IMR-90 (cell line): ENCODE measurements at regions not wholly inside any gene's neighbourhood (a gene's known extent, or its start where the extent isn't known, plus 50 kb on each side); places are given as distances from the start of the nearest gene placed in this dataset.

ENCODE experiments used
- ATAC-seq: fragments of 200-7000 bp; cut with Tn5 transposase; 2 replicates; pipeline ENCODE4 v1.9.1; 2020; ENCODE audit warnings: low read depth, mild to moderate bottlenecking, moderate library complexity
- BruUV-seq: library from RNA; stranded (reverse); fragments of 400-500 nt; replicated peaks from 2 replicates; lab custom pipeline; 2021; lab: Mats Ljungman, UMichigan
- CTCF ChIA-PET: fragments of 300-600 bp; formaldehyde crosslinking; extraction: SDS; loops from one replicate; lab custom pipeline; 2021; ENCODE audit warnings: antibody characterized with exemption; lab: Yijun Ruan, JAX
- POLR2A ChIA-PET: fragments of 300-600 bp; sonication (Branson Sonifier 250); formaldehyde crosslinking; loops from one replicate; lab custom pipeline; 2022; ENCODE audit warnings: antibody characterized with exemption; ENCODE audit not compliant: unreplicated experiment; lab: Charles Lee
- DNase-seq: peaks from one replicate; pipeline ENCODE4 v3.0.0; 2013
- H2AFZ ChIP-seq: replicated peaks from 2 replicates; pipeline ENCODE3; 2013; ENCODE audit warnings: low read length, mild to moderate bottlenecking; ENCODE audit not compliant: poor library complexity
- H2AK5ac ChIP-seq: 2 replicates; pipeline ENCODE4 v1.6.1; 2013; ENCODE audit warnings: low read depth, low read length, inconsistent platforms
- H2AK9ac ChIP-seq: replicated peaks from 2 replicates; pipeline ENCODE3; 2013; ENCODE audit warnings: mild to moderate bottlenecking, low read depth, low read length, moderate library complexity; ENCODE audit not compliant: poor library complexity
- H2BK120ac ChIP-seq: 2 replicates; pipeline ENCODE4 v1.6.1; 2013; ENCODE audit warnings: low read depth, low read length, inconsistent platforms
- H2BK15ac ChIP-seq: 3 replicates; pipeline ENCODE4 v1.6.1; 2013; ENCODE audit warnings: low read depth, low read length, inconsistent platforms
- H2BK20ac ChIP-seq: 2 replicates; pipeline ENCODE4 v1.6.1; 2013; ENCODE audit warnings: low read depth, mild to moderate bottlenecking, inconsistent platforms, low read length, moderate library complexity
- H2BK5ac ChIP-seq: 2 replicates; pipeline ENCODE4 v1.6.1; 2013; ENCODE audit warnings: mild to moderate bottlenecking, low read depth, low read length, inconsistent platforms; ENCODE audit not compliant: poor library complexity, severe bottlenecking
- H3K14ac ChIP-seq: replicated peaks from 2 replicates; pipeline ENCODE4 v1.6.1; 2013; ENCODE audit warnings: low read depth, low read length, inconsistent platforms
- H3K18ac ChIP-seq: 2 replicates; pipeline ENCODE4 v1.6.1; 2013; ENCODE audit warnings: low read depth, low read length, control low read depth
- H3K23ac ChIP-seq: 2 replicates; pipeline ENCODE4 v1.6.1; 2013; ENCODE audit warnings: low read depth, low read length, inconsistent platforms
- H3K27ac ChIP-seq: 2 replicates; pipeline ENCODE4 v1.5.1; 2013; ENCODE audit warnings: mild to moderate bottlenecking, control low read depth, low read length; ENCODE audit not compliant: insufficient read depth
- H3K27me3 ChIP-seq: 2 replicates; pipeline ENCODE4 v1.6.1; 2013; ENCODE audit warnings: low read length; ENCODE audit not compliant: control insufficient read depth, insufficient read depth
- H3K36me3 ChIP-seq: 2 replicates; pipeline ENCODE4 v1.6.1; 2013; ENCODE audit warnings: low read length, mixed read lengths; ENCODE audit not compliant: control insufficient read depth, insufficient read depth
- H3K4ac ChIP-seq: 2 replicates; pipeline ENCODE4 v1.6.1; 2013; ENCODE audit warnings: low read depth, low read length, inconsistent platforms
- H3K4me1 ChIP-seq: 2 replicates; pipeline ENCODE4 v1.6.1; 2013; ENCODE audit warnings: low read length, mixed read lengths; ENCODE audit not compliant: control insufficient read depth, insufficient read depth
- H3K4me2 ChIP-seq: 2 replicates; pipeline ENCODE4 v1.6.1; 2013; ENCODE audit warnings: low read depth, mild to moderate bottlenecking, control low read depth, low read length, moderate library complexity
- H3K4me3 ChIP-seq: 2 replicates; pipeline ENCODE4 v1.5.1; 2013; ENCODE audit warnings: low read depth, mild to moderate bottlenecking, control low read depth, low read length, moderate library complexity; ENCODE audit not compliant: insufficient read depth
- H3K56ac ChIP-seq: 2 replicates; pipeline ENCODE4 v1.6.1; 2013; ENCODE audit warnings: low read length, inconsistent platforms; ENCODE audit not compliant: insufficient read depth; ENCODE audit errors: extremely low read depth
- H3K79me1 ChIP-seq, 2 experiments: 2 replicates each; pipeline ENCODE4 v1.6.1; 2013; ENCODE audit warnings: low read length in 2 of 2, inconsistent platforms in 1 of 2, low read depth in 1 of 2
- H3K9ac ChIP-seq: 2 replicates; pipeline ENCODE4 v1.6.1; 2013; ENCODE audit warnings: low read depth, low read length, control low read depth
- H3K9me1 ChIP-seq: 2 replicates; pipeline ENCODE4 v1.6.1; 2013; ENCODE audit warnings: low read length, inconsistent platforms; ENCODE audit not compliant: insufficient read depth
- H3K9me3 ChIP-seq: 2 replicates; pipeline ENCODE4 v1.6.1; 2013; ENCODE audit warnings: low read length; ENCODE audit not compliant: control insufficient read depth, insufficient read depth
- H4K20me1 ChIP-seq: 2 replicates; pipeline ENCODE4 v1.6.1; 2013; ENCODE audit warnings: low read length, inconsistent platforms; ENCODE audit not compliant: insufficient read depth
- H4K5ac ChIP-seq: 2 replicates; pipeline ENCODE4 v1.6.1; 2013; ENCODE audit warnings: mild to moderate bottlenecking, low read depth, low read length, control low read depth
- H4K8ac ChIP-seq, 2 experiments: 2 replicates each; pipeline ENCODE4 v1.6.1; 2013; ENCODE audit warnings: low read depth in 2 of 2, low read length in 2 of 2, control low read depth in 1 of 2, inconsistent platforms in 1 of 2
- H4K91ac ChIP-seq: 2 replicates; pipeline ENCODE4 v1.6.1; 2013; ENCODE audit warnings: low read depth, low read length, inconsistent platforms; ENCODE audit not compliant: insufficient read depth
- BHLHE40 ChIP-seq: fragments of 150-350 bp; IDR thresholded peaks from 2 replicates; pipeline ENCODE4 v1.6.1; 2016; ENCODE audit warnings: mild to moderate bottlenecking, low read depth, low read length
- CEBPB ChIP-seq: IDR thresholded peaks from 2 replicates; pipeline ENCODE4 v1.6.1; 2012; ENCODE audit warnings: low read depth, low read length, improper control_type of control experiment
- CHD1 ChIP-seq: IDR thresholded peaks from 2 replicates; pipeline ENCODE4 v1.6.1; 2012; ENCODE audit warnings: low read depth, low read length, improper control_type of control experiment
- CTCF ChIP-seq: conservative IDR thresholded peaks from 2 replicates; pipeline ENCODE4 v1.5.1; 2012; ENCODE audit warnings: mild to moderate bottlenecking, low read depth, low read length, improper control_type of control experiment
- ELK1 ChIP-seq: fragments of 150-350 bp; IDR thresholded peaks from 2 replicates; pipeline ENCODE4 v1.6.1; 2016; ENCODE audit warnings: low read depth, mild to moderate bottlenecking, low read length, moderate library complexity, borderline replicate concordance
- FOS ChIP-seq: fragments of 150-350 bp; IDR thresholded peaks from 2 replicates; pipeline ENCODE4 v1.6.1; 2016; ENCODE audit warnings: low read depth, low read length
- MAFK ChIP-seq: IDR thresholded peaks from 2 replicates; pipeline ENCODE4 v1.6.1; 2012; ENCODE audit warnings: low read depth, low read length, improper control_type of control experiment
- MAZ ChIP-seq: IDR thresholded peaks from 2 replicates; pipeline ENCODE4 v1.6.1; 2012; ENCODE audit warnings: low read depth, mild to moderate bottlenecking, low read length, improper control_type of control experiment, moderate library complexity, borderline replicate concordance
- MXI1 ChIP-seq: IDR thresholded peaks from 2 replicates; pipeline ENCODE4 v1.6.1; 2012; ENCODE audit warnings: low read depth, mild to moderate bottlenecking, low read length, moderate library complexity, borderline replicate concordance
- NFE2L2 ChIP-seq: fragments of 150-350 bp; IDR thresholded peaks from 2 replicates; pipeline ENCODE4 v1.6.1; 2016; ENCODE audit warnings: low read depth, mild to moderate bottlenecking, low read length
- POLR2A ChIP-seq: IDR thresholded peaks from 2 replicates; pipeline ENCODE4 v1.6.1; 2012; ENCODE audit warnings: mild to moderate bottlenecking, low read depth, low read length
- RAD21 ChIP-seq: IDR thresholded peaks from 2 replicates; pipeline ENCODE4 v1.6.1; 2012; ENCODE audit warnings: low read length, improper control_type of control experiment
- RCOR1 ChIP-seq: IDR thresholded peaks from 2 replicates; pipeline ENCODE4 v1.6.1; 2012; ENCODE audit warnings: mild to moderate bottlenecking, low read length, improper control_type of control experiment; ENCODE audit not compliant: insufficient replicate concordance
- RFX5 ChIP-seq: IDR thresholded peaks from 2 replicates; pipeline ENCODE4 v1.8.0; 2012; ENCODE audit warnings: low read depth, mild to moderate bottlenecking, low read length, moderate library complexity
- SMC3 ChIP-seq: fragments of 150-350 bp; IDR thresholded peaks from 2 replicates; pipeline ENCODE4 v1.6.1; 2016; ENCODE audit warnings: low read depth, mild to moderate bottlenecking, antibody characterized with exemption, low read length, moderate library complexity
- USF2 ChIP-seq: fragments of 150-350 bp; IDR thresholded peaks from 2 replicates; pipeline ENCODE4 v1.6.1; 2017; ENCODE audit warnings: mild to moderate bottlenecking, antibody characterized with exemption, low read length, low read depth
- WGBS, 2 experiments: methylation state at CpG; one replicate each; pipeline versions ENCODE4 v1.1.5 to v1.1.7; 2013; ENCODE audit warnings: missing lambda C conversion rate in 2 of 2; ENCODE audit not compliant: insufficient read length in 1 of 2; ENCODE audit errors: extremely low coverage in 2 of 2; 5-methylcytosine and 5-hydroxymethylcytosine counted together
- dilution Hi-C: fragments of 300-500 bp; cut with HindIII; formaldehyde crosslinking; loops from one replicate; pipeline ENCODE4 v1.14.3; 2018; ENCODE audit warnings: low sequenced_read_pairs; ENCODE audit not compliant: unreplicated experiment
- in situ Hi-C: fragments of 300-500 bp; cut with MboI; formaldehyde crosslinking; loops from 3 replicates; pipeline ENCODE4 v1.14.3; 2019; ENCODE audit warnings: low sequenced_read_pairs, inconsistent platforms, mixed read lengths
- intact Hi-C: fragments of 100-400 bp; cut with micrococcal nuclease; formaldehyde crosslinking; loops from 2 replicates; pipeline ENCODE4 v1.10.0; 2022

- no peaks in the 10 kb centered on the region for H3K36me3 ChIP-seq
- no peak overlapping the region for H4K5ac ChIP-seq
- ChIA-PET CTCF (no interaction called here), POLR2A (no interaction called here)
- H3K9me1 ChIP-seq: no peaks in the 10 kb centered on the region
- peak; percentile 42 for DNase-seq
- no peak overlapping the region for H3K9ac ChIP-seq
- no peak overlapping the region for H2BK20ac ChIP-seq
- H3K79me1 ChIP-seq: no peaks in the 10 kb centered on the region
- H3K9me3 ChIP-seq: no peaks in the 10 kb centered on the region; the same call in 1 of the 2 replicates
- no TSS peak for BruUV-seq
- no peak overlapping the region for H3K14ac ChIP-seq
- H3K56ac ChIP-seq: no peak overlapping the region
- H4K20me1 ChIP-seq: no peaks in the 10 kb centered on the region
- WGBS, 2 experiments: 41% methylated on average over 5 of the region's 8 CpGs; no CpG with 5 or more reads in 1 of the 2 experiments
- H2BK15ac ChIP-seq: no peak overlapping the region
- no peak overlapping the region for H4K8ac ChIP-seq
- no peak overlapping the region for H2AK9ac ChIP-seq
- H2AK5ac ChIP-seq: no peak overlapping the region
- peak overlapping the region; percentile 29 for H2AFZ ChIP-seq
- peak; percentile 69 for ATAC-seq
- no peak overlapping the region for H3K4me3 ChIP-seq
- H3K4ac ChIP-seq: no peak overlapping the region
- dilution Hi-C loops (no loop called here), intact Hi-C loops (no loop called here), in situ Hi-C loops (loop anchor here (25.0 kb wide), 1 partner anchor 416 kb away; the partner anchor contains the start of gene FAM210B)
- no peak overlapping the region for H3K23ac ChIP-seq
- TF ChIP-seq RAD21: no peak
- no peak; the same call in 1 of the 2 replicates for TF ChIP-seq BHLHE40
- no peak for TF ChIP-seq CEBPB
- TF ChIP-seq RFX5: no peak
- no peak for TF ChIP-seq USF2
- no peak for TF ChIP-seq MXI1
- no peak for TF ChIP-seq RCOR1
- no peak for TF ChIP-seq ELK1
- no peak for TF ChIP-seq FOS
- TF ChIP-seq CHD1: no peak
- TF ChIP-seq MAZ: no peak
- no peak for TF ChIP-seq POLR2A
- no peak for TF ChIP-seq MAFK
- TF ChIP-seq CTCF: no peak
- TF ChIP-seq SMC3: no peak
- TF ChIP-seq NFE2L2: no peak
- no peak overlapping the region for H3K4me2 ChIP-seq
- peaks cover 3% of the 10 kb centered on the region; the same call in 1 of the 2 replicates for H3K4me1 ChIP-seq
- H2BK5ac ChIP-seq: no peak overlapping the region
- H3K27ac ChIP-seq: no peak overlapping the region
- H4K91ac ChIP-seq: no peak overlapping the region
- H3K27me3 ChIP-seq: peaks cover 5% of the 10 kb centered on the region
- H2BK120ac ChIP-seq: no peak overlapping the region
- no peak overlapping the region for H3K18ac ChIP-seq
These were observed 149.7 kb downstream of the TFAP2C start for GRCh38 chr20:56778765-56779195.
